Mesendoderm (in vitro differentiated cells): ENCODE measurements at regions not wholly inside any gene's neighbourhood (a gene's known extent, or its start where the extent isn't known, plus 50 kb on each side); places are given as distances from the start of the nearest gene placed in this dataset.
A peak's percentile ranks its signal among the peaks of the same experiment; 100 is the strongest.

ENCODE experiments used
- DNase-seq: peaks from one replicate; pipeline ENCODE4 v3.0.0; 2013
- H2AK5ac ChIP-seq: 2 replicates; pipeline ENCODE4 v1.6.1; 2013; ENCODE audit warnings: low read length, inconsistent platforms
- H2BK120ac ChIP-seq: 2 replicates; pipeline ENCODE4 v1.6.1; 2013; ENCODE audit warnings: low read depth, mild to moderate bottlenecking, low read length, moderate library complexity, mixed read lengths
- H2BK15ac ChIP-seq: replicated peaks from 2 replicates; pipeline ENCODE4 v1.6.1; 2013; ENCODE audit warnings: low read depth, mild to moderate bottlenecking, moderate library complexity
- H2BK5ac ChIP-seq: 2 replicates; pipeline ENCODE4 v1.6.1; 2013; ENCODE audit warnings: low read length, inconsistent platforms
- H3K18ac ChIP-seq: 2 replicates; pipeline ENCODE4 v1.6.1; 2013; ENCODE audit warnings: mild to moderate bottlenecking, low read length, mixed read lengths
- H3K23ac ChIP-seq: one replicate; pipeline ENCODE4 v1.6.1; 2013; ENCODE audit warnings: low read length
- H3K27ac ChIP-seq: 2 replicates; pipeline ENCODE4 v1.5.1; 2013; ENCODE audit warnings: low read depth, mild to moderate bottlenecking, inconsistent platforms, low read length, moderate library complexity
- H3K27me3 ChIP-seq: 2 replicates; pipeline ENCODE4 v1.6.1; 2013; ENCODE audit warnings: low read length, control low read depth, mild to moderate bottlenecking, inconsistent platforms; ENCODE audit not compliant: insufficient read depth, poor library complexity
- H3K36me3 ChIP-seq: 2 replicates; pipeline ENCODE4 v1.6.1; 2013; ENCODE audit warnings: low read length, inconsistent platforms; ENCODE audit not compliant: control insufficient read depth, insufficient read depth
- H3K4ac ChIP-seq: one replicate; pipeline ENCODE4 v1.6.1; 2013; ENCODE audit warnings: low read depth, mild to moderate bottlenecking, low read length, moderate library complexity
- H3K4me1 ChIP-seq: 2 replicates; pipeline ENCODE4 v1.6.1; 2013; ENCODE audit warnings: low read depth, low read length, inconsistent platforms; ENCODE audit not compliant: control insufficient read depth
- H3K4me2 ChIP-seq: 2 replicates; pipeline ENCODE4 v1.6.1; 2013; ENCODE audit warnings: low read length
- H3K4me3 ChIP-seq: 2 replicates; pipeline ENCODE4 v1.5.1; 2013; ENCODE audit warnings: mild to moderate bottlenecking, low read length
- H3K56ac ChIP-seq: one replicate; pipeline ENCODE4 v1.6.1; 2013; ENCODE audit warnings: low read length
- H3K79me1 ChIP-seq: 2 replicates; pipeline ENCODE4 v1.6.1; 2013; ENCODE audit warnings: low read length, inconsistent platforms
- H3K79me2 ChIP-seq: 2 replicates; pipeline ENCODE4 v1.6.1; 2013; ENCODE audit warnings: mild to moderate bottlenecking, low read length; ENCODE audit not compliant: control insufficient read depth, insufficient read depth
- H3K9ac ChIP-seq: 2 replicates; pipeline ENCODE4 v1.6.1; 2013; ENCODE audit warnings: low read length, inconsistent platforms
- H4K5ac ChIP-seq: one replicate; pipeline ENCODE4 v1.6.1; 2013; ENCODE audit warnings: low read length
- H4K8ac ChIP-seq: one replicate; pipeline ENCODE4 v1.6.1; 2013; ENCODE audit warnings: low read depth, mild to moderate bottlenecking, control low read depth, low read length, moderate library complexity
- WGBS: extraction: QIAGEN DNeasy Blood & Tissue Kit; methylation state at CpG from one replicate; pipeline ENCODE4 v1.1.7; 2013; ENCODE audit warnings: low lambda C conversion rate, missing lambda C conversion rate; ENCODE audit not compliant: insufficient coverage; ENCODE audit errors: extremely low coverage; 5-methylcytosine and 5-hydroxymethylcytosine counted together

- no peak overlapping the region for H2BK120ac ChIP-seq
- H3K23ac ChIP-seq, result no peak overlapping the region
- H3K79me1 ChIP-seq, result no peaks in the 10 kb centered on the region
- no peaks in the 10 kb centered on the region for H3K4me1 ChIP-seq
- no peak overlapping the region for H3K27ac ChIP-seq
- no peak overlapping the region for H3K4me2 ChIP-seq
- H3K9ac ChIP-seq, result no peak overlapping the region
- no peak overlapping the region for H3K18ac ChIP-seq
- WGBS, result no CpG with 5 or more reads among the region's 13 CpGs
- no peaks in the 10 kb centered on the region for H3K27me3 ChIP-seq
- H3K4ac ChIP-seq, result no peak overlapping the region
- H4K8ac ChIP-seq, result no peak overlapping the region
- no peak overlapping the region for H2BK15ac ChIP-seq
- no peak overlapping the region for H2BK5ac ChIP-seq
- no peak overlapping the region for H3K56ac ChIP-seq
- DNase-seq, result no peak
- H3K79me2 ChIP-seq, result no peaks in the 10 kb centered on the region
- no peak overlapping the region for H4K5ac ChIP-seq
- H2AK5ac ChIP-seq, result no peak overlapping the region
- no peak overlapping the region for H3K4me3 ChIP-seq
- no peaks in the 10 kb centered on the region for H3K36me3 ChIP-seq
Measured at GRCh38 chr5:167530548-167530947, 760.9 kb upstream of the WWC1 start.

GRCh38 chr5:167533814-167534795, 757.3 kb upstream of the WWC1 start:
- Histone ChIP-seq H3K9ac (no peak overlapping the region), H3K4ac (peak overlapping the region; percentile 36), H3K4me1 (no peaks in the 10 kb centered on the region), H4K8ac (no peak overlapping the region), H3K4me2 (no peak overlapping the region), H3K56ac (no peak overlapping the region), H3K79me1 (no peaks in the 10 kb centered on the region), H3K18ac (no peak overlapping the region), H3K27ac (no peak overlapping the region), H3K79me2 (no peaks in the 10 kb centered on the region), H4K5ac (no peak overlapping the region), H3K23ac (no peak overlapping the region), H3K27me3 (no peaks in the 10 kb centered on the region), H3K4me3 (no peak overlapping the region), H2BK15ac (peak overlapping the region; percentile 94), H3K36me3 (no peaks in the 10 kb centered on the region), H2BK5ac (no peak overlapping the region), H2AK5ac (no peak overlapping the region), H2BK120ac (no peak overlapping the region)
- DNase-seq, result peak; percentile 42
- WGBS, result 100% methylated on average over 1 of the region's 11 CpGs

- WGBS, result no CpG with 5 or more reads among the region's 5 CpGs
- Histone ChIP-seq H3K4me1 (no peaks in the 10 kb centered on the region), H4K8ac (no peak overlapping the region), H3K9ac (no peak overlapping the region), H2BK120ac (no peak overlapping the region), H3K56ac (no peak overlapping the region), H2BK5ac (no peak overlapping the region), H3K23ac (no peak overlapping the region), H2BK15ac (no peak overlapping the region), H3K4me3 (no peak overlapping the region), H4K5ac (no peak overlapping the region), H3K79me2 (no peaks in the 10 kb centered on the region), H2AK5ac (no peak overlapping the region), H3K27me3 (no peaks in the 10 kb centered on the region), H3K4me2 (no peak overlapping the region), H3K36me3 (no peaks in the 10 kb centered on the region), H3K4ac (no peak overlapping the region), H3K27ac (no peak overlapping the region), H3K79me1 (no peaks in the 10 kb centered on the region), H3K18ac (no peak overlapping the region)
- no peak for DNase-seq
Measured at GRCh38 chr5:167539747-167540146, 751.7 kb upstream of the WWC1 start.

GRCh38 chr5:167546270-167546669, 745.2 kb upstream of the WWC1 start:
- Histone ChIP-seq H3K18ac (no peak overlapping the region), H2BK15ac (no peak overlapping the region), H3K79me1 (no peaks in the 10 kb centered on the region), H3K79me2 (no peaks in the 10 kb centered on the region), H3K27me3 (no peaks in the 10 kb centered on the region), H3K4me1 (no peaks in the 10 kb centered on the region), H3K9ac (no peak overlapping the region), H4K8ac (no peak overlapping the region), H3K36me3 (no peaks in the 10 kb centered on the region), H3K23ac (no peak overlapping the region), H2BK5ac (no peak overlapping the region), H2BK120ac (no peak overlapping the region), H2AK5ac (no peak overlapping the region), H3K27ac (no peak overlapping the region), H3K56ac (no peak overlapping the region), H4K5ac (no peak overlapping the region), H3K4ac (no peak overlapping the region), H3K4me2 (no peak overlapping the region), H3K4me3 (no peak overlapping the region)
- DNase-seq, result no peak
- no CpG with 5 or more reads among the region's 4 CpGs for WGBS

GRCh38 chr5:167552356-167552755, 739.1 kb upstream of the WWC1 start:
- Histone ChIP-seq H3K79me1 (no peaks in the 10 kb centered on the region), H3K27me3 (no peaks in the 10 kb centered on the region), H3K79me2 (no peaks in the 10 kb centered on the region), H3K18ac (no peak overlapping the region), H3K9ac (no peak overlapping the region), H3K27ac (no peak overlapping the region), H4K8ac (no peak overlapping the region), H3K4me2 (no peak overlapping the region), H2BK120ac (no peak overlapping the region), H3K36me3 (no peaks in the 10 kb centered on the region), H2BK5ac (no peak overlapping the region), H3K4ac (no peak overlapping the region), H3K56ac (no peak overlapping the region), H3K23ac (no peak overlapping the region), H4K5ac (no peak overlapping the region), H3K4me1 (peaks cover 4% of the 10 kb centered on the region), H2AK5ac (no peak overlapping the region), H2BK15ac (no peak overlapping the region), H3K4me3 (no peak overlapping the region)
- DNase-seq, result no peak
- WGBS, result no CpG with 5 or more reads among the region's 5 CpGs
